ENCODE measurements at regions not wholly inside any gene's neighbourhood (a gene's known extent, or its start where the extent isn't known, plus 50 kb on each side); places are given as distances from the start of the nearest gene placed in this dataset.

DNA sequence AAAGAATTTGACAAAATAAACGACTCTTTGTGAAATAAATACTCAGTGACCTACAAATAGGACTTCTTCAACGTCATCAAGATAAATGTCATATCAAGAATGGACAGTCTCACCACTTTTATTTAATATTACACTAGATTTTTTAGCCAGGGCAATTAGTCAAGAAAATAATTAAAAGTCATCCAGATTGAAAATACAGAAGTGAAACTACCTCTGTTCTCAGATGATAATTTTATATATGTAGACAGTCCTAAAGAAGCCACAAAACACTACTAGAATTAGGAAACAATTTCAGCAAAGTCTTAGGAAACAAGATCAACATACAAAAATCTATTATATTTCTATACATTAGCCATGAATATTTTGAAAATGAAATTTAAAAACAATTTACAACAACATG is 689.6 kb upstream of the SEL1L start:
- Histone ChIP-seq H3K36me3 (ENCODE audit: insufficient read depth, low read length) (no peaks in the 10 kb centered on the region), H3K9me2 (ENCODE audit: low read depth, low read length) (no peaks in the 10 kb centered on the region), H3K79me2 (ENCODE audit: insufficient read depth, low read length) (no peaks in the 10 kb centered on the region), H3K4me1 (ENCODE audit: insufficient read depth, low read length, severe bottlenecking) (no peaks in the 10 kb centered on the region), H3K4me2 (ENCODE audit: low read length) (no peak overlapping the region), H4K20me1 (ENCODE audit: insufficient read depth, low read length) (no peaks in the 10 kb centered on the region), H2AFZ (ENCODE audit: low read length) (no peak overlapping the region), H3K27ac (ENCODE audit: low read depth, low read length, poor library complexity, severe bottlenecking) (no peak overlapping the region), H3K27me3 (ENCODE audit: insufficient read depth, low read length) (no peaks in the 10 kb centered on the region), H3K9me3 (ENCODE audit: low read length) (no peaks in the 10 kb centered on the region), H3K4me3 (ENCODE audit: low read depth, low read length, poor library complexity, severe bottlenecking) (no peak overlapping the region), H3F3A (ENCODE audit: insufficient read depth, low read length) (no peaks in the 10 kb centered on the region), H3K9ac (ENCODE audit: low read length) (no peak overlapping the region)
- no peak for TF ChIP-seq EZH2 (IDR thresholded peaks at IDR 0.05; ENCODE audit: borderline replicate concordance, low read length)
- TF ChIP-seq, protein P1, sequence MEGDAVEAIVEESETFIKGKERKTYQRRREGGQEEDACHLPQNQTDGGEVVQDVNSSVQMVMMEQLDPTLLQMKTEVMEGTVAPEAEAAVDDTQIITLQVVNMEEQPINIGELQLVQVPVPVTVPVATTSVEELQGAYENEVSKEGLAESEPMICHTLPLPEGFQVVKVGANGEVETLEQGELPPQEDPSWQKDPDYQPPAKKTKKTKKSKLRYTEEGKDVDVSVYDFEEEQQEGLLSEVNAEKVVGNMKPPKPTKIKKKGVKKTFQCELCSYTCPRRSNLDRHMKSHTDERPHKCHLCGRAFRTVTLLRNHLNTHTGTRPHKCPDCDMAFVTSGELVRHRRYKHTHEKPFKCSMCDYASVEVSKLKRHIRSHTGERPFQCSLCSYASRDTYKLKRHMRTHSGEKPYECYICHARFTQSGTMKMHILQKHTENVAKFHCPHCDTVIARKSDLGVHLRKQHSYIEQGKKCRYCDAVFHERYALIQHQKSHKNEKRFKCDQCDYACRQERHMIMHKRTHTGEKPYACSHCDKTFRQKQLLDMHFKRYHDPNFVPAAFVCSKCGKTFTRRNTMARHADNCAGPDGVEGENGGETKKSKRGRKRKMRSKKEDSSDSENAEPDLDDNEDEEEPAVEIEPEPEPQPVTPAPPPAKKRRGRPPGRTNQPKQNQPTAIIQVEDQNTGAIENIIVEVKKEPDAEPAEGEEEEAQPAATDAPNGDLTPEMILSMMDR (IDR thresholded peaks at IDR 0.05; ENCODE audit: low read length) = no peak

DNA sequence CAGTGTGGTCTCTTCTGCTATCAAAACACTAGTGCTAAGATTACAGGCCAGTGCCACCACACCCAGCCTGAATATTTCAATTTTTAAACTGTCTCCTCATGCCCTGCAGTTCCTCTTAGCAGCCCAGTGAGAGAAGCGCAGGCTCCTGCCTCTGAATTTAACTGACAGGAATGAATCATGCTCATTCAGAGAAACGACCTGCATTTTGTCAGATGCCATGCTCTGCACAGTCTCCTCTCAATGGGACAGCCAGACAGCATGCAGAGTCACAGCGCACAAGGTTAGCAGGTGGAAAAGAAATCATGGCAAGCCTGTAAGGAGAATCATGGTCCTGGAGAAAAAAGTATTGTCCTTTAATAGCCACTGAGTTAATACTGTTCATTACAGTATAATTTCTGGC is 691.0 kb upstream of the SEL1L start:
- Histone ChIP-seq H3K9me3 (ENCODE audit: low read length) (no peaks in the 10 kb centered on the region), H4K20me1 (ENCODE audit: insufficient read depth, low read length) (no peaks in the 10 kb centered on the region), H3K36me3 (ENCODE audit: insufficient read depth, low read length) (no peaks in the 10 kb centered on the region), H3K79me2 (ENCODE audit: insufficient read depth, low read length) (no peaks in the 10 kb centered on the region), H3K4me3 (ENCODE audit: low read depth, low read length, poor library complexity, severe bottlenecking) (no peak overlapping the region), H3K27me3 (ENCODE audit: insufficient read depth, low read length) (no peaks in the 10 kb centered on the region), H3K9ac (ENCODE audit: low read length) (no peak overlapping the region), H2AFZ (ENCODE audit: low read length) (no peak overlapping the region), H3K9me2 (ENCODE audit: low read depth, low read length) (no peaks in the 10 kb centered on the region), H3K4me1 (ENCODE audit: insufficient read depth, low read length, severe bottlenecking) (no peaks in the 10 kb centered on the region), H3K27ac (ENCODE audit: low read depth, low read length, poor library complexity, severe bottlenecking) (no peak overlapping the region), H3K4me2 (ENCODE audit: low read length) (no peak overlapping the region), H3F3A (ENCODE audit: insufficient read depth, low read length) (no peaks in the 10 kb centered on the region)
- TF ChIP-seq, protein P1 (IDR thresholded peaks at IDR 0.05; ENCODE audit: low read length) = no peak
- TF ChIP-seq EZH2 (IDR thresholded peaks at IDR 0.05; ENCODE audit: borderline replicate concordance, low read length) = no peak

DNA sequence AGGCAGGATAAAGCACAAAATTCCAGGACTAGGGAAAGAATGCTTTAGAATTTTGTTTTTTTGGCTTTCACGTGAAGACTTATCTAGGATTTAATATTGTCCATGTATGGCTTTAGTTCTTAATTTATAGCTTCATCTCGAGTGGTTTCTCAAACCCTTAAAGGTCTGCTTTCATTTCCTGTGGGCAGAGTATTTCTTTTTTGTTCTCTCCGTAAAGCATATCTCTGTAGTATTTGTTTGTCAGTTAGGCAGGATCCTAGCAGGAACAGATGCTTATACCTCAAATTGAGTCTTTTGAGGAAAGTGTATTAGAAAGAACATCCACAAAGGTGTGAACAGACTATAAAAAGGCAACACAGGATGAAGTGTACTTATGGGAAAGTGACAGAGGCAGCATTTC is 697.1 kb upstream of the SEL1L start:
- H3F3A ChIP-seq (ENCODE audit: insufficient read depth, low read length) = no peaks in the 10 kb centered on the region
- TF ChIP-seq, protein P1 (IDR thresholded peaks at IDR 0.05; ENCODE audit: low read length) = no peak
- TF ChIP-seq EZH2 (IDR thresholded peaks at IDR 0.05; ENCODE audit: borderline replicate concordance, low read length) = no peak
- no peaks in the 10 kb centered on the region for H3K36me3 ChIP-seq (ENCODE audit: insufficient read depth, low read length)
- H3K9ac ChIP-seq (ENCODE audit: low read length) = no peak overlapping the region
- H3K9me2 ChIP-seq (ENCODE audit: low read depth, low read length) = no peaks in the 10 kb centered on the region
- no peak overlapping the region for H3K4me3 ChIP-seq (ENCODE audit: low read depth, low read length, poor library complexity, severe bottlenecking)
- no peaks in the 10 kb centered on the region for H3K9me3 ChIP-seq (ENCODE audit: low read length)
- H4K20me1 ChIP-seq (ENCODE audit: insufficient read depth, low read length) = no peaks in the 10 kb centered on the region
- H2AFZ ChIP-seq (ENCODE audit: low read length) = no peak overlapping the region
- no peak overlapping the region for H3K27ac ChIP-seq (ENCODE audit: low read depth, low read length, poor library complexity, severe bottlenecking)
- H3K4me2 ChIP-seq (ENCODE audit: low read length) = no peak overlapping the region
- H3K4me1 ChIP-seq (ENCODE audit: insufficient read depth, low read length, severe bottlenecking) = no peaks in the 10 kb centered on the region
- H3K27me3 ChIP-seq (ENCODE audit: insufficient read depth, low read length) = no peaks in the 10 kb centered on the region
- no peaks in the 10 kb centered on the region for H3K79me2 ChIP-seq (ENCODE audit: insufficient read depth, low read length)
